Endodermal cell (in vitro differentiated cells): ENCODE measurements at regions not wholly inside any gene's neighbourhood (a gene's known extent, or its start where the extent isn't known, plus 50 kb on each side); places are given as distances from the start of the nearest gene placed in this dataset.
"Not testable (repeated sequence)": the region's sequence is repeated elsewhere in the genome, so short reads cannot be mapped to it uniquely, and the experiment has no call there.

Experiments used
- DNase-seq: peaks from one replicate; pipeline ENCODE4 v3.0.0-alpha.2; 2017
- H3K27ac ChIP-seq: 2 replicates; pipeline ENCODE4 v1.5.1; 2013; ENCODE audit warnings: mild to moderate bottlenecking, low read depth, low read length, moderate library complexity
- H3K27me3 ChIP-seq: 2 replicates; pipeline ENCODE4 v1.6.1; 2013; ENCODE audit warnings: mild to moderate bottlenecking, low read length, moderate library complexity; ENCODE audit not compliant: insufficient read depth, control insufficient read depth, poor library complexity, severe bottlenecking
- H3K36me3 ChIP-seq: 2 replicates; pipeline ENCODE4 v1.7.0; 2013; ENCODE audit warnings: mild to moderate bottlenecking, low read length, moderate library complexity; ENCODE audit not compliant: control insufficient read depth, insufficient read depth
- H3K4me1 ChIP-seq: one replicate; pipeline ENCODE4 v1.7.0; 2013; ENCODE audit warnings: low read length; ENCODE audit not compliant: control insufficient read depth, insufficient read depth
- H3K4me3 ChIP-seq: 2 replicates; pipeline ENCODE4 v1.5.1; 2013; ENCODE audit warnings: mild to moderate bottlenecking, low read length, moderate library complexity
- H3K9ac ChIP-seq: 2 replicates; pipeline ENCODE4 v1.6.1; 2013; ENCODE audit warnings: mild to moderate bottlenecking, low read length, moderate library complexity; ENCODE audit not compliant: poor library complexity, severe bottlenecking; ENCODE audit errors: extremely low read depth
- H3K9me3 ChIP-seq: 2 replicates; pipeline ENCODE4 v1.6.1; 2013; ENCODE audit warnings: mild to moderate bottlenecking, low read length, moderate library complexity; ENCODE audit not compliant: control insufficient read depth
- H3K27ac Mint-ChIP-seq: 2 replicates; pipeline ENCODE4 v1.8.0; 2020; ENCODE audit warnings: mixed read lengths
- H3K27me3 Mint-ChIP-seq: 2 replicates; pipeline ENCODE4 v1.8.0; 2021; ENCODE audit warnings: mild to moderate bottlenecking, mixed read lengths; ENCODE audit not compliant: insufficient read depth
- H3K36me3 Mint-ChIP-seq: 2 replicates; pipeline ENCODE4 v1.8.0; 2020; ENCODE audit warnings: low read depth, mixed read lengths
- H3K4me1 Mint-ChIP-seq: 2 replicates; pipeline ENCODE4 v1.8.0; 2020; ENCODE audit warnings: mixed read lengths
- H3K4me3 Mint-ChIP-seq: 2 replicates; pipeline ENCODE4 v1.8.0; 2020; ENCODE audit warnings: mild to moderate bottlenecking, moderate library complexity, mixed read lengths
- H3K9me3 Mint-ChIP-seq: 2 replicates; pipeline ENCODE4 v1.8.0; 2020; ENCODE audit warnings: mild to moderate bottlenecking, mixed read lengths
- CTCF ChIP-seq: fragments of 200-600 bp; sonication (generic); conservative IDR thresholded peaks from 2 replicates; pipeline ENCODE4 v1.5.0; 2021; ENCODE audit warnings: antibody characterized with exemption, mild to moderate bottlenecking
- WGBS, 2 experiments: methylation state at CpG; one replicate each; pipeline versions ENCODE4 v1.1.5 to v1.1.7; 2013; ENCODE audit warnings: missing lambda C conversion rate in 2 of 2, mixed read lengths in 1 of 2; ENCODE audit not compliant: insufficient coverage in 1 of 2, insufficient read length in 1 of 2; 5-methylcytosine and 5-hydroxymethylcytosine counted together

GRCh38 chr3:27606537-27606936 is 115.6 kb downstream of the EOMES start:
- WGBS, 2 experiments: 83 to 90% methylated on average over 3 of the region's 3 CpGs
- Histone ChIP-seq H3K36me3 (no peaks in the 10 kb centered on the region), H3K4me3 (no peak overlapping the region), H3K27me3 (no peaks in the 10 kb centered on the region), H3K27ac (no peak overlapping the region), H3K9me3 (peaks cover under 1% of the 10 kb centered on the region), H3K4me1 (peaks cover 3% of the 10 kb centered on the region), H3K9ac (no peak overlapping the region)
- H3K4me1 Mint-ChIP-seq: peaks cover 7% of the 10 kb centered on the region
- H3K9me3 Mint-ChIP-seq: peaks cover 17% of the 10 kb centered on the region
- no peaks in the 10 kb centered on the region for H3K27me3 Mint-ChIP-seq
- no peak overlapping the region for H3K27ac Mint-ChIP-seq
- TF ChIP-seq CTCF: no peak
- no peak overlapping the region for H3K4me3 Mint-ChIP-seq
- H3K36me3 Mint-ChIP-seq: peaks cover 3% of the 10 kb centered on the region
- DNase-seq: no peak

DNA sequence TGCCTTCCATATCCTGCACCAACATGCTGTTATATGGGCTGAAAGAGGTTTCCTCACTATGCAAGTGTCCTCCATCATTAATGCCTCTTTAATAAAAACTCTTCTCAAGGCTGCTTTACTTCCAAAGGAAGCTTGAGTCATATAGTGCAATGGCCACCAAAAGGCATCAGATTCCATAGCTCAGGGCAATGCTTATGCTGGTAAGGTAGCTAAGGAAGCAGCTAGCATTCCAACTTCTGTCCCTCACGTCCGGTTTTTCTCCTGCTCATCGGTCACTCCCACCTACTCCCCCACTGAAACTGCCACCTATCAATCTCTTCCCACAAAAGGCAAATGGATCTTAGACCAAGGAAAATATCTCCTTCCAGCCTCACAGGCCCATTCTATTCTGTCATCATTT is 117.1 kb upstream of the SLC4A7 start:
- H3K27ac Mint-ChIP-seq: not testable (repeated sequence)
- WGBS, 2 experiments: 72 to 93% methylated on average over 2 to 3 of the region's 3 CpGs

GRCh38 chr3:27599741-27600140 is 115.6 kb upstream of the SLC4A7 start:
- not testable (repeated sequence) for H3K4me3 Mint-ChIP-seq, H3K9ac ChIP-seq, H3K27ac Mint-ChIP-seq, H3K27me3 Mint-ChIP-seq, H3K36me3 Mint-ChIP-seq, H3K27me3 ChIP-seq, H3K4me3 ChIP-seq, DNase-seq, H3K36me3 ChIP-seq, H3K4me1 Mint-ChIP-seq, H3K4me1 ChIP-seq, H3K27ac ChIP-seq
- H3K9me3 Mint-ChIP-seq: peaks cover 17% of the 10 kb centered on the region
- H3K9me3 ChIP-seq: peaks cover 10% of the 10 kb centered on the region
- 88 to 95% methylated on average over 7 of the region's 7 CpGs for WGBS, 2 experiments

More for the DNA sequence above, 117.1 kb upstream of the SLC4A7 start:
- not testable (repeated sequence) for H3K4me3 Mint-ChIP-seq, H3K4me1 ChIP-seq, H3K27me3 ChIP-seq, H3K9ac ChIP-seq, H3K27me3 Mint-ChIP-seq, H3K4me3 ChIP-seq, H3K4me1 Mint-ChIP-seq, H3K36me3 Mint-ChIP-seq, DNase-seq, H3K36me3 ChIP-seq, H3K27ac ChIP-seq
- H3K9me3 ChIP-seq: peaks cover 10% of the 10 kb centered on the region
- H3K9me3 Mint-ChIP-seq: peaks cover 17% of the 10 kb centered on the region

GRCh38 chr3:27596921-27597320 is 112.7 kb upstream of the SLC4A7 start:
- Mint-ChIP-seq H3K9me3 (peaks cover under 1% of the 10 kb centered on the region), H3K4me3 (no peak overlapping the region), H3K27ac (no peak overlapping the region), H3K27me3 (no peaks in the 10 kb centered on the region), H3K36me3 (no peaks in the 10 kb centered on the region), H3K4me1 (peaks cover under 1% of the 10 kb centered on the region)
- no peak for TF ChIP-seq CTCF
- Histone ChIP-seq H3K36me3 (no peaks in the 10 kb centered on the region), H3K4me1 (no peaks in the 10 kb centered on the region), H3K9me3 (peaks cover 10% of the 10 kb centered on the region), H3K9ac (no peak overlapping the region), H3K27me3 (no peaks in the 10 kb centered on the region), H3K4me3 (no peak overlapping the region), H3K27ac (no peak overlapping the region)
- DNase-seq: no peak
- 83 to 84% methylated on average over 1 of the region's 1 CpG for WGBS, 2 experiments
